Tibial nerve (tissue), 4 donors: ENCODE measurements at regions not wholly inside any gene's neighbourhood (a gene's known extent, or its start where the extent isn't known, plus 50 kb on each side); places are given as distances from the start of the nearest gene placed in this dataset.

Source experiments
- DNase-seq, 2 donors: peaks; one replicate each; pipeline ENCODE4 v3.0.0-alpha.2; 2019; ENCODE audit warnings: low spot score in 2 of 2
- H3K27ac ChIP-seq, 4 donors: fragments of 200-600 bp; sonication (generic) in 3 of 4; one replicate each; pipeline ENCODE4 v1.5.1; 2017 to 2019; ENCODE audit warnings: mild to moderate bottlenecking in 1 of 4
- H3K27me3 ChIP-seq, 2 donors: fragments of 200-600 bp; sonication (generic) in 1 of 2; one replicate each; pipeline versions ENCODE4 v1.5.1 to v1.6.0; 2017 to 2019
- H3K36me3 ChIP-seq, 3 donors: fragments of 200-600 bp; sonication (generic); one replicate each; pipeline ENCODE4 v1.5.1; 2018 to 2019
- H3K4me1 ChIP-seq, 4 donors: fragments of 200-600 bp; sonication (generic) in 3 of 4; one replicate each; pipeline ENCODE4 v1.5.1; 2017 to 2019
- H3K4me3 ChIP-seq, 4 donors: fragments of 200-600 bp; sonication (generic) in 3 of 4; one replicate each; pipeline ENCODE4 v1.5.1; 2017 to 2019; ENCODE audit warnings: mild to moderate bottlenecking in 1 of 4, moderate library complexity in 1 of 4
- H3K9me3 ChIP-seq, 4 donors: fragments of 200-600 bp; sonication (generic) in 3 of 4; one replicate each; pipeline ENCODE4 v1.5.1; 2017 to 2019
- EP300 ChIP-seq, 2 donors: sonication (generic); formaldehyde crosslinking; IDR thresholded peaks; one replicate each; pipeline ENCODE4 v1.6.1; 2017; ENCODE audit warnings: antibody characterized with exemption in 2 of 2, mild to moderate bottlenecking in 1 of 2
- POLR2A ChIP-seq, 2 donors: fragments of 450-650 bp; IDR thresholded peaks; one replicate each; pipeline ENCODE4 v1.6.1; 2017; ENCODE audit warnings: antibody characterized with exemption in 2 of 2, mild to moderate bottlenecking in 2 of 2, moderate library complexity in 2 of 2
- WGBS, 2 donors: methylation state at CpG; one replicate each; pipeline ENCODE4 v1.1.5; 2018; 5-methylcytosine and 5-hydroxymethylcytosine counted together
- TF ChIP-seq, protein P1 (sequence below), 5 experiments: fragments of 200-600 bp in 3 of 5; fragments of 450-650 bp in 2 of 5; sonication (generic) in 3 of 5; IDR thresholded peaks; one replicate each; pipeline ENCODE4 v1.5.1; 2016 to 2019; ENCODE audit warnings: antibody characterized with exemption in 5 of 5, mild to moderate bottlenecking in 3 of 5, moderate library complexity in 2 of 5

GRCh38 chr22:34966980-34967565 is 98.9 kb upstream of the ISX start:
- no peaks in the 10 kb centered on the region for H3K36me3 ChIP-seq
- H3K4me3 ChIP-seq = no peak overlapping the region
- no peak for TF ChIP-seq EP300 (IDR thresholded peaks at IDR 0.05)
- TF ChIP-seq, protein P1, sequence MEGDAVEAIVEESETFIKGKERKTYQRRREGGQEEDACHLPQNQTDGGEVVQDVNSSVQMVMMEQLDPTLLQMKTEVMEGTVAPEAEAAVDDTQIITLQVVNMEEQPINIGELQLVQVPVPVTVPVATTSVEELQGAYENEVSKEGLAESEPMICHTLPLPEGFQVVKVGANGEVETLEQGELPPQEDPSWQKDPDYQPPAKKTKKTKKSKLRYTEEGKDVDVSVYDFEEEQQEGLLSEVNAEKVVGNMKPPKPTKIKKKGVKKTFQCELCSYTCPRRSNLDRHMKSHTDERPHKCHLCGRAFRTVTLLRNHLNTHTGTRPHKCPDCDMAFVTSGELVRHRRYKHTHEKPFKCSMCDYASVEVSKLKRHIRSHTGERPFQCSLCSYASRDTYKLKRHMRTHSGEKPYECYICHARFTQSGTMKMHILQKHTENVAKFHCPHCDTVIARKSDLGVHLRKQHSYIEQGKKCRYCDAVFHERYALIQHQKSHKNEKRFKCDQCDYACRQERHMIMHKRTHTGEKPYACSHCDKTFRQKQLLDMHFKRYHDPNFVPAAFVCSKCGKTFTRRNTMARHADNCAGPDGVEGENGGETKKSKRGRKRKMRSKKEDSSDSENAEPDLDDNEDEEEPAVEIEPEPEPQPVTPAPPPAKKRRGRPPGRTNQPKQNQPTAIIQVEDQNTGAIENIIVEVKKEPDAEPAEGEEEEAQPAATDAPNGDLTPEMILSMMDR (IDR thresholded peaks at IDR 0.05) = no peak
- no peak for TF ChIP-seq POLR2A (IDR thresholded peaks at IDR 0.05)
- no peak overlapping the region for H3K27ac ChIP-seq
- DNase-seq = no peak
- no peaks in the 10 kb centered on the region for H3K4me1 ChIP-seq
- peaks cover 0 to 7% (median 0%) of the 10 kb centered on the region in 4 donors for H3K9me3 ChIP-seq
- H3K27me3 ChIP-seq = no peaks in the 10 kb centered on the region
- WGBS, 2 donors = 61 to 64% methylated on average over 4 of the region's 4 CpGs

- Histone ChIP-seq H3K4me1 (no peaks in the 10 kb centered on the region), H3K27ac (no peak overlapping the region), H3K36me3 (no peaks in the 10 kb centered on the region), H3K27me3 (no peaks in the 10 kb centered on the region), H3K4me3 (no peak overlapping the region), H3K9me3 (peaks cover 0 to 7% (median 0%) of the 10 kb centered on the region in 4 donors)
- TF ChIP-seq POLR2A (IDR thresholded peaks at IDR 0.05) = no peak
- DNase-seq = no peak
- WGBS, 2 donors = 65 to 73% methylated on average over 15 of the region's 15 CpGs
Measured at GRCh38 chr22:34969001-34969790, 96.8 kb upstream of the ISX start.

DNA sequence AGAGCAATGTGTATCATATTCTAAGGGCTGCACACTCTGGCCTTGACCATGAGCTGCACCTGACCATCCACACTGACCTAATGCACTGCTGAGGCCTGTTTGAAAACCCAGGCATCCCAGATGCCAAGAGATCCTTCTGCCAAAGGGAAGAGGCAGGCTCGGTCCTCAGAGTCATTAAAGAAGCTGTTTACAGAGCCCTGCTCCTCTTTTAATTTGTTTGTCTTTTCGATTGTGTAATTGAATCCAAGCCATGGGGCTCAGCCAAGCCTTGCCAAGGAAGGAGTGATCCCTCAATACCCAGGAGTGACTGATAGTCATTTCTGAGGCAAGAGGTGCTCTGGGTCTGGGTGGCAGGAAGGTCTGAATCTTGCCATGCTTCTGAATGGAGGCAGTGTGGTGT is 94.5 kb upstream of the ISX start:
- H3K36me3 ChIP-seq = no peaks in the 10 kb centered on the region
- H3K27ac ChIP-seq = no peak overlapping the region
- H3K27me3 ChIP-seq = no peaks in the 10 kb centered on the region
- peaks cover 0 to 14% (median 0%) of the 10 kb centered on the region in 4 donors for H3K9me3 ChIP-seq
- H3K4me3 ChIP-seq = no peak overlapping the region
- WGBS, 2 donors = 59 to 69% methylated on average over 2 of the region's 2 CpGs
- no peak for TF ChIP-seq POLR2A (IDR thresholded peaks at IDR 0.05)
- TF ChIP-seq EP300 (IDR thresholded peaks at IDR 0.05) = no peak
- TF ChIP-seq, protein P1 (IDR thresholded peaks at IDR 0.05) = no peak
- no peaks in the 10 kb centered on the region for H3K4me1 ChIP-seq
- no peak for DNase-seq

GRCh38 chr22:34972191-34972897 is 93.6 kb upstream of the ISX start:
- peaks cover 0 to 10% (median 0%) of the 10 kb centered on the region in 4 donors for H3K9me3 ChIP-seq
- no peaks in the 10 kb centered on the region for H3K36me3 ChIP-seq
- no peak for DNase-seq
- no peaks in the 10 kb centered on the region for H3K27me3 ChIP-seq
- H3K27ac ChIP-seq = no peak overlapping the region
- WGBS, 2 donors = 75 to 86% methylated on average over 8 of the region's 8 CpGs
- no peak overlapping the region for H3K4me3 ChIP-seq
- TF ChIP-seq EP300 (IDR thresholded peaks at IDR 0.05) = no peak
- H3K4me1 ChIP-seq = no peaks in the 10 kb centered on the region

- H3K36me3 ChIP-seq = no peaks in the 10 kb centered on the region
- no peak overlapping the region for H3K27ac ChIP-seq
- H3K4me1 ChIP-seq = no peaks in the 10 kb centered on the region
- WGBS, 2 donors = 71 to 85% methylated on average over 1 of the region's 1 CpG
- no peak for DNase-seq
- H3K9me3 ChIP-seq = peaks cover 0 to 10% (median 0%) of the 10 kb centered on the region in 4 donors
- no peak overlapping the region for H3K4me3 ChIP-seq
- TF ChIP-seq, protein P1 (IDR thresholded peaks at IDR 0.05) = no peak
- no peak for TF ChIP-seq POLR2A (IDR thresholded peaks at IDR 0.05)
- no peak for TF ChIP-seq EP300 (IDR thresholded peaks at IDR 0.05)
- H3K27me3 ChIP-seq = no peaks in the 10 kb centered on the region
Measured at GRCh38 chr22:34973016-34973415, 92.9 kb upstream of the ISX start.

DNA sequence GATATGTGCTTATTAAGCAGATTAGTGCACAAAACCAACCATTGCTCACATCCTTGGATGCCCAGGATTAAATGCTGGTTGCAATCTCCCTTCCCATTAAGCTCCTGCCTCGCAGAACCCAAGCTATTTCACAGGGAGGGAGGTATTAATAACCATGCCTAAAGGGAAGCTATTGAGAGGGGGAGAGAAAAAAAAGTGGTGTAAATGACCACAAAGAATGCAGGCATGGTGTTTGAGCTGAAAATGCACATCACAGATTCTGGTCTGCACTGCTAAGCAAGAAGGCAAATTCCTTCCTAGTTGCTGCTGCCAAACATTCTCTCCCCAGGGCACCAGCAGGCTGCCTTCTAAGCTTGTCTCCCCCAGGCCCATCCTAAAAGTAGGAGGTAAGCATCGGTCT is 92.0 kb upstream of the ISX start:
- H3K4me3 ChIP-seq = no peak overlapping the region
- H3K36me3 ChIP-seq = no peaks in the 10 kb centered on the region
- no peak overlapping the region for H3K27ac ChIP-seq
- H3K27me3 ChIP-seq = no peaks in the 10 kb centered on the region
- peaks cover 0 to 10% (median 0%) of the 10 kb centered on the region in 4 donors for H3K9me3 ChIP-seq
- no peaks in the 10 kb centered on the region for H3K4me1 ChIP-seq
- no peak for DNase-seq
- TF ChIP-seq EP300 (IDR thresholded peaks at IDR 0.05) = no peak
- no peak for TF ChIP-seq POLR2A (IDR thresholded peaks at IDR 0.05)
- TF ChIP-seq, protein P1 (IDR thresholded peaks at IDR 0.05) = no peak
- WGBS, 2 donors = 10 to 19% methylated on average over 2 of the region's 2 CpGs
